ENCODE measurements at regions not wholly inside any gene's neighbourhood (a gene's known extent, or its start where the extent isn't known, plus 50 kb on each side); places are given as distances from the start of the nearest gene placed in this dataset.

- in situ Hi-C loops (cut with HindIII; ENCODE audit: low pct_unique_long_range_greater_than_20kb, low sequenced_read_pairs): no loop called here
- DNase-seq (ENCODE audit: low read depth): no peak
Observed at GRCh38 chr18:61149786-61150185, 183.4 kb upstream of the CDH20 start.

GRCh38 chr18:61153571-61153970 lies 179.7 kb upstream of the CDH20 start:
- DNase-seq (ENCODE audit: low read depth): no peak
- in situ Hi-C loops (cut with HindIII; ENCODE audit: low pct_unique_long_range_greater_than_20kb, low sequenced_read_pairs): no loop called here

GRCh38 chr18:61154866-61155265 lies 178.4 kb upstream of the CDH20 start:
- in situ Hi-C loops (cut with HindIII; ENCODE audit: low pct_unique_long_range_greater_than_20kb, low sequenced_read_pairs): no loop called here
- DNase-seq (ENCODE audit: low read depth): no peak

GRCh38 chr18:61155586-61155985 lies 177.6 kb upstream of the CDH20 start:
- DNase-seq (ENCODE audit: low read depth): no peak
- in situ Hi-C loops (cut with HindIII; ENCODE audit: low pct_unique_long_range_greater_than_20kb, low sequenced_read_pairs): no loop called here

- in situ Hi-C loops (cut with HindIII; ENCODE audit: low pct_unique_long_range_greater_than_20kb, low sequenced_read_pairs): no loop called here
- DNase-seq (ENCODE audit: low read depth): no peak
Observed at GRCh38 chr18:61157451-61157850, 175.8 kb upstream of the CDH20 start.

GRCh38 chr18:61159246-61159645 lies 174.0 kb upstream of the CDH20 start:
- in situ Hi-C loops (cut with HindIII; ENCODE audit: low pct_unique_long_range_greater_than_20kb, low sequenced_read_pairs): no loop called here
- no peak for DNase-seq (ENCODE audit: low read depth)

GRCh38 chr18:61164321-61164720 lies 168.9 kb upstream of the CDH20 start:
- no peak for DNase-seq (ENCODE audit: low read depth)
- in situ Hi-C loops (cut with HindIII; ENCODE audit: low pct_unique_long_range_greater_than_20kb, low sequenced_read_pairs): no loop called here

- in situ Hi-C loops (cut with HindIII; ENCODE audit: low pct_unique_long_range_greater_than_20kb, low sequenced_read_pairs): no loop called here
Observed at GRCh38 chr18:61167902-61168301, 165.3 kb upstream of the CDH20 start.

GRCh38 chr18:61169386-61169785 lies 163.8 kb upstream of the CDH20 start:
- in situ Hi-C loops (cut with HindIII; ENCODE audit: low pct_unique_long_range_greater_than_20kb, low sequenced_read_pairs): no loop called here
- no peak for DNase-seq (ENCODE audit: low read depth)

More at GRCh38 chr18:61167902-61168301, 165.3 kb upstream of the CDH20 start:
- DNase-seq (ENCODE audit: low read depth): no peak

- in situ Hi-C loops (cut with HindIII; ENCODE audit: low pct_unique_long_range_greater_than_20kb, low sequenced_read_pairs): no loop called here
- DNase-seq (ENCODE audit: low read depth): no peak
Observed at GRCh38 chr18:61172624-61173023, 160.6 kb upstream of the CDH20 start.

- in situ Hi-C loops (cut with HindIII; ENCODE audit: low pct_unique_long_range_greater_than_20kb, low sequenced_read_pairs): no loop called here
- no peak for DNase-seq (ENCODE audit: low read depth)
Observed at GRCh38 chr18:61173554-61173953, 159.7 kb upstream of the CDH20 start.

- in situ Hi-C loops (cut with HindIII; ENCODE audit: low pct_unique_long_range_greater_than_20kb, low sequenced_read_pairs): no loop called here
- no peak for DNase-seq (ENCODE audit: low read depth)
Observed at GRCh38 chr18:61183798-61184197, 149.4 kb upstream of the CDH20 start.

GRCh38 chr18:61187971-61188370 lies 145.3 kb upstream of the CDH20 start:
- in situ Hi-C loops (cut with HindIII; ENCODE audit: low pct_unique_long_range_greater_than_20kb, low sequenced_read_pairs): no loop called here
- no peak for DNase-seq (ENCODE audit: low read depth)

GRCh38 chr18:61189376-61189775 lies 143.9 kb upstream of the CDH20 start:
- in situ Hi-C loops (cut with HindIII; ENCODE audit: low pct_unique_long_range_greater_than_20kb, low sequenced_read_pairs): no loop called here
- DNase-seq (ENCODE audit: low read depth): no peak

GRCh38 chr18:61194726-61195125 lies 138.5 kb upstream of the CDH20 start:
- DNase-seq (ENCODE audit: low read depth): no peak
- in situ Hi-C loops (cut with HindIII; ENCODE audit: low pct_unique_long_range_greater_than_20kb, low sequenced_read_pairs): no loop called here

GRCh38 chr18:61196750-61197149 lies 136.5 kb upstream of the CDH20 start:
- no peak for DNase-seq (ENCODE audit: low read depth)

GRCh38 chr18:61198486-61198885 lies 134.7 kb upstream of the CDH20 start:
- DNase-seq (ENCODE audit: low read depth): no peak
- in situ Hi-C loops (cut with HindIII; ENCODE audit: low pct_unique_long_range_greater_than_20kb, low sequenced_read_pairs): no loop called here

More at GRCh38 chr18:61196750-61197149, 136.5 kb upstream of the CDH20 start:
- in situ Hi-C loops (cut with HindIII; ENCODE audit: low pct_unique_long_range_greater_than_20kb, low sequenced_read_pairs): no loop called here

- in situ Hi-C loops (cut with HindIII; ENCODE audit: low pct_unique_long_range_greater_than_20kb, low sequenced_read_pairs): no loop called here
- no peak for DNase-seq (ENCODE audit: low read depth)
Observed at GRCh38 chr18:61199171-61199848, 133.9 kb upstream of the CDH20 start.

GRCh38 chr18:61201511-61201910 lies 131.7 kb upstream of the CDH20 start:
- in situ Hi-C loops (cut with HindIII; ENCODE audit: low pct_unique_long_range_greater_than_20kb, low sequenced_read_pairs): no loop called here
- no peak for DNase-seq (ENCODE audit: low read depth)

GRCh38 chr18:61203151-61203550 lies 130.1 kb upstream of the CDH20 start:
- DNase-seq (ENCODE audit: low read depth): no peak
- in situ Hi-C loops (cut with HindIII; ENCODE audit: low pct_unique_long_range_greater_than_20kb, low sequenced_read_pairs): no loop called here

Data from Caki2 (cell line).